Endometrial microvascular endothelial cells (primary cell): ENCODE measurements at regions not wholly inside any gene's neighbourhood (a gene's known extent, or its start where the extent isn't known, plus 50 kb on each side); places are given as distances from the start of the nearest gene placed in this dataset.

Experiments used
- in situ Hi-C: cut with HindIII; loops from 2 replicates; pipeline ENCODE4 v1.10.0; 2017; ENCODE audit warnings: low sequenced_read_pairs, low pct_unique_long_range_greater_than_20kb; ENCODE audit errors: inconsistent ontology term

DNA sequence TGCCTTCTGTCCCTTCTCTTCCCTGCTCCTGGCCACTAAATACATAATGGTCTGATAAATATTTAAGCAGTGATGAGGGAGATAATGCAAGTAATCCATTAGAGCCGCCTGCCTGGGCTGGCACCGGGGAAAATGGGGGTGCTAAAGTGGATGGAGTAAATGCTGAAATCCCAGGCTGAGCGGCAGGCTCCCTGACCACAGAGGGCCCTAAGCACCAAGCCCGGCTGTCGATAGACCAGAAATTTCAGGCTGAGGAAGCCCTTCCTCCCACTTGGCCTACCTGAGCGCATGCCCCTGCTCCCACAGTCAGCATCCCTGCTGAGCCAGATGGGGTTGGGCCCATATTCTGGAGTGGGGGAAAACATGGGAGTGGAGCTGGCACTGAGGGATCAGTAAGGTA lies 197.5 kb upstream of the SKOR2 start:
- in situ Hi-C loops: no loop called here

DNA sequence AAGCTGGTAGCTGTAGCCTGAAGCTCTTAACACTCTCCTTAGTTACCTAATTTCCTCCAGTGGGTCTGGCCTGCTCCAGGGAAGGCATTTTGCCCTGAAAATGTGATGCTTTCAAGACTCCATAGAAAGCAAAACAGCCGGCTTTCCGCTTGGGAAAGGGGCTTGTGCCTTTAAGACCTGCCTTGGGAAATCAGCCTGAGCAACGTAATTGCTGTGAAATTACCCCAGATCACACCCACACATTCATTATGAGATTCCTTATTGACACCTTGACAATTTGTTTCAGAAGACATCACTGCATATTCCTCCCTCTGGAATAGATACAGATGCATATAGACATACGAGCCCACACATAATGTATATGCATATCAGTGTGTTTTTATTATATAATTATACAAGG lies 190.5 kb upstream of the SKOR2 start:
- in situ Hi-C loops: no loop called here

GRCh38 chr18:47438001-47438400 lies 186.5 kb upstream of the SKOR2 start:
- in situ Hi-C loops: no loop called here

- in situ Hi-C loops: no loop called here
Observed at GRCh38 chr18:47436871-47437270, 185.4 kb upstream of the SKOR2 start.

DNA sequence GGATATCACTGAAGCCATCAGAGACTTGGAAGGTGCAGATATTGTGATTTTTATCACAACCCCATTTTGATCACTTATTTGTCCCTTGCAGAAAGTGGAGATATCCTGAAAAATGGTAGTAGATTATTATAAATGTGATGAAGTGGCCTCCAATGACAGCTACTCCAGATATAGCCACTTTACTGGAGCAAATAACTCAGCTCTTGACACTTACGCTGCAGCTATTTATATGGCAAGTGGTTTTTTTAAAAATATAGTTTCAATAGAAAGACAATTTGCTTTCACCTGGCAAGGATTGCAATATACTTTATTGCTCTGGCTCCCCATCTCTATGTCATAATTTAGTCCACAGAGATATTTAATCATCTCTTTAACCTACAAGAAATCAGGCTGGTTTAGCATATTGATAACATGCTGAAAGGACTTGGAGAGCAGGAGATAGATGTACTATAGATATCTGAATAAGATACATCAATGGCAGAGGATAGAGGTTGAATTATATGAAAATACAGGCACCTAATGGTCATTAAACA lies 182.8 kb upstream of the SKOR2 start:
- in situ Hi-C loops: no loop called here

- in situ Hi-C loops: no loop called here
Observed at GRCh38 chr18:47427923-47428637, 176.6 kb upstream of the SKOR2 start.

DNA sequence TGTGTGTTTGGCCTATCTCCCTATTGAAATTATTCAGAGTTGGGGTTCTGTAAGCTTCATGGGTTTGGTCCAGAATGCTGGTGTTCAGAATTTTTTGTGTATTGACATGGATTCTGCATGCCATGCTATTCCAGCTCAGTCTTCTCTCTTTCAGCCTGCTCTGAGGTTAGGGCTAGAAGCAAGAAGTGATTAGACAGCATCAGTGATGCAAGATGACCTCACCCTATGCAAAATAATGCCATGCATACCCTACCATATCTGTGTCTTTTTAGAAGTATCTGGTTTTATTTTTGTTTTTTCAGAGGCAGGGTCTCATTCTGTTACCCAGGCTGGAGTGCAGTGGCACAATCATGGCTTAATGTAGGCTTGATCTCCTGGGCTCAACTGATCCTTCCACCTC lies 175.6 kb upstream of the SKOR2 start:
- in situ Hi-C loops: no loop called here

GRCh38 chr18:47425365-47425764 lies 173.9 kb upstream of the SKOR2 start:
- in situ Hi-C loops: no loop called here

- in situ Hi-C loops: no loop called here
Observed at GRCh38 chr18:47422524-47422923, 171.1 kb upstream of the SKOR2 start.

DNA sequence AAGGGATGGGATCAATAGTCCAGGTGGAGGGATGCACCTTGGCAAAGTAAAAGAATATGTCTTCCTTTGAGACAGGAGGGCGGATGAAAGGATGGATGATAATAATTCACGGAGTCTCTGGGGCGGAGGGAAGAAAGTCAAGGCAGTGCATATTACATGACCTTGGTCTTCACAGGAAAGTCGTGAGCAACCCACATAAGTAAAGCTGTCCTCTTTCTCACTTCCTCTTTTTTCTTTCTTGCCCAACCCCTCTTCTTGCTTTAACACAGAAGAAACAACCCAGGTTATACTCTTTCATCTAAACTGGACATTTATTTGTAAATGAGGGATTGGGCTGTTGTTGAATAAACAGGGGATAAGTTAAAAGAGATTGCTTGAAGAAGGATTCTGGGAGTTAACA lies 168.7 kb upstream of the SKOR2 start:
- in situ Hi-C loops: no loop called here

DNA sequence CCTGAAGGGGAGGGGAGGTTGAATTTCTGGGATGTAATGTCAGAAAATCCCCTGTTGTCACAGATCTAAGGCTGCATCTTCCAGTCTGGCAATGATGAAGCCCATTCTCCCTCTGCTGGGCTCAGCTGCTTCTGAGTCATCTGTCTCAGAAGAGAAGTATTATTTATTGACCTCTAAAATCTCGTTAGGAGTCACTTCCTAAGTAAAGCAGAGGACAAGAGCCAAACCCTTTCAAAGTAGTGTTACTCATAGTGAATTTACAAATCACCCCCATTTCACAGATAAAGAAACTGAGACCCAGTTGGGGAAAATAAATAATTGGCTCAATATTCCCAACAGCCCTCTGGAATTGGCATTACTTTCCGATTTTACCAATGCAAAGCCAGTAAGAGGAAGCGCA lies 167.3 kb upstream of the SKOR2 start:
- in situ Hi-C loops: no loop called here

- in situ Hi-C loops: no loop called here
Observed at GRCh38 chr18:47417807-47418206, 166.3 kb upstream of the SKOR2 start.

- in situ Hi-C loops: no loop called here
Observed at GRCh38 chr18:47415881-47416280, 164.4 kb upstream of the SKOR2 start.

- in situ Hi-C loops: no loop called here
Observed at GRCh38 chr18:47413327-47413726, 161.9 kb upstream of the SKOR2 start.

DNA sequence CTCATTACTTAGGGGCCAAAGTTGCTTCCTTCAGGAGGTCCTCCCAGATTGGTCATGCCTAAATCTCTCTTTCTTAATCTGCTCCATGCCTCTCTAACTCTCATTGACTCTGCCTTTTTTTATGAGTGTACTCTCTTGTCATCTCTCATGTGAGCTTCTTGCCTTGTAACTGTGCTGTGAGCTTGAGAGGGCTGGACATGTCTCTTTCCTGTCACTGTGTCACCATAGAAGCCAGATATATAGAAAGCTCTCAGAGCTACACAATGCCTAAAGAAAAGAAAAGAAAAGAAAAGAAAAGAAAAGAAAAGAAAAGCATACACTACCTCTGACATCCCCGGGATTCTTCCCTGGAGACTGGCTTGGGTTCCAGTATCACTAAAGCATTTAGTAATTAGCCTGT lies 161.5 kb upstream of the SKOR2 start:
- in situ Hi-C loops: no loop called here

DNA sequence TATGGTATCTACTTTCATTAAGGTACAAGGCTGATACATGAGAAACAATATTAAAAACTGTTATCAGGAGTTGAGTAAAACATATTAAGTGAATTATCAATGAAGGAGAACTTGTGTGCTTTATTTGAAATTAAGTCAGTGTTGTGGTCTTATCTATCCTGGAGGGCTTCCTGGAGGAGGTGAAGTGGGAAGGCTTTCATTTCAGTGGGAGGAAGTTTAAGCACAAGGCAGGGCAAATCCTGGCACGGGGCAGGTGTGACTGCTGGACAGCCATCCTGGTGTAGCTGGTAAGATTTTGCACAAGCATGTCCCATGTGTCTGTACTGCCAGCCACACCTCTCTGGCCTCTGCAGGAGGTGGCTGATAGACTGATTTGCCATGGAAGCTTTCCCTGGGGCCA lies 159.7 kb upstream of the SKOR2 start:
- in situ Hi-C loops: no loop called here

DNA sequence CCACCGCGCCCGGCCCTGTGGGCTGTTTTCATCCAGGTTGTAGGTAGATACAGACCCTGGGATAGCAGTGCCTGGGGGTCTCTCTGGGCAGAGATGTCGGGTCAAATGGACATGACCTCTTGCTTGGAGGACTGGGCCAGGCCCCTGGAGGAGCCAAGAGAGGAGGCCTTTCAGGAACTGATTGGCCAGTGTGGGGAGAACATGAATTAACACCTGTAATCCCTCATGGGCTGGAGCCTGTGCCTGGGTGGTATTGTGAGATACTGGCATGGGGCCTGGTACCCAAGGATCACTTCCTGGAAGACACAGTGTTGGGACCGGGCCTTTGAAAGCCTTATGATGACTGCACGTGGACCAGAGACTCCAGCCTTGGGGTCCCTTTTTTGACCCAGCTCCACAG lies 158.7 kb upstream of the SKOR2 start:
- in situ Hi-C loops: no loop called here

- in situ Hi-C loops: no loop called here
Observed at GRCh38 chr18:47409519-47409918, 158.1 kb upstream of the SKOR2 start.

GRCh38 chr18:47407736-47408135 lies 156.3 kb upstream of the SKOR2 start:
- in situ Hi-C loops: no loop called here

- in situ Hi-C loops: no loop called here
Observed at GRCh38 chr18:47404845-47405244, 153.4 kb upstream of the SKOR2 start.

GRCh38 chr18:47403949-47404348 lies 152.5 kb upstream of the SKOR2 start:
- in situ Hi-C loops: no loop called here
